Transverse colon (tissue), 4 donors: ENCODE measurements at regions not wholly inside any gene's neighbourhood (a gene's known extent, or its start where the extent isn't known, plus 50 kb on each side); places are given as distances from the start of the nearest gene placed in this dataset.

ENCODE experiments used
- DNase-seq: peaks from one replicate; pipeline ENCODE4 v3.0.0-alpha.2; 2019
- H3K27ac ChIP-seq, 4 donors: fragments of 200-600 bp; sonication (generic); 2 replicates each; pipeline ENCODE4 v1.5.1; 2016 to 2018; ENCODE audit warnings: inconsistent platforms in 4 of 4
- H3K27me3 ChIP-seq: fragments of 200-600 bp; sonication (generic); 2 replicates; pipeline ENCODE4 v1.5.1; 2017; ENCODE audit warnings: inconsistent platforms
- H3K36me3 ChIP-seq, 4 donors: fragments of 200-600 bp; sonication (generic); 2 replicates each; pipeline ENCODE4 v1.5.1; 2017 to 2019; ENCODE audit warnings: inconsistent platforms in 4 of 4
- H3K4me1 ChIP-seq, 4 donors: fragments of 200-600 bp; sonication (generic); 2 replicates each; pipeline ENCODE4 v1.5.1; 2017 to 2020; ENCODE audit warnings: inconsistent platforms in 4 of 4
- H3K4me3 ChIP-seq, 4 donors: fragments of 200-600 bp; sonication (generic); 1 replicate in 1 of 4; 2 replicates in 3 of 4; pipeline versions ENCODE4 v1.5.1 to v1.6.1; 2017 to 2019; ENCODE audit warnings: inconsistent platforms in 4 of 4
- H3K9me3 ChIP-seq, 2 donors: fragments of 200-600 bp; sonication (generic); 2 replicates each; pipeline ENCODE4 v1.5.1; 2017 to 2019; ENCODE audit warnings: inconsistent platforms in 2 of 2
- EP300 ChIP-seq: sonication (generic); formaldehyde crosslinking; IDR thresholded peaks from one replicate; pipeline ENCODE4 v1.6.1; 2017; ENCODE audit warnings: antibody characterized with exemption, low read depth
- POLR2A ChIP-seq: fragments of 450-650 bp; IDR thresholded peaks from one replicate; pipeline ENCODE4 v1.6.1; 2016; ENCODE audit warnings: antibody characterized with exemption, mild to moderate bottlenecking, moderate library complexity
- POLR2AphosphoS5 ChIP-seq, 3 donors: sonication (generic); formaldehyde crosslinking; IDR thresholded peaks; one replicate each; pipeline ENCODE4 v1.6.1; 2016; ENCODE audit warnings: antibody characterized with exemption in 3 of 3
- WGBS, 2 donors: methylation state at CpG; one replicate each; pipeline ENCODE4 v1.1.5; 2018; ENCODE audit warnings: low coverage in 1 of 2; 5-methylcytosine and 5-hydroxymethylcytosine counted together
- in situ Hi-C, 4 donors: fragments of 200-750 bp; cut with MboI; loops; one replicate each; pipeline versions ENCODE4 v1.15.0 to v1.15.1; 2017; ENCODE audit warnings: low sequenced_read_pairs in 3 of 4, low pct_ligation_motif_present in 1 of 4, low pct_unique_long_range_greater_than_20kb in 1 of 4
- intact Hi-C: fragments of 100-400 bp; cut with DNase I; formaldehyde crosslinking; loops from one replicate; pipeline ENCODE4 v1.15.1; 2023; ENCODE audit warnings: low total_unique reads
- TF ChIP-seq, protein P1 (sequence below), 5 experiments: fragments of 200-600 bp in 3 of 5; fragments of 450-650 bp in 2 of 5; sonication (generic) in 3 of 5; IDR thresholded peaks; 1 replicate in 2 of 5; 2 replicates in 3 of 5; pipeline ENCODE4 v1.5.1; 2016 to 2017; ENCODE audit warnings: antibody characterized with exemption in 5 of 5, inconsistent platforms in 3 of 5, mild to moderate bottlenecking in 2 of 5, moderate library complexity in 1 of 5

DNA sequence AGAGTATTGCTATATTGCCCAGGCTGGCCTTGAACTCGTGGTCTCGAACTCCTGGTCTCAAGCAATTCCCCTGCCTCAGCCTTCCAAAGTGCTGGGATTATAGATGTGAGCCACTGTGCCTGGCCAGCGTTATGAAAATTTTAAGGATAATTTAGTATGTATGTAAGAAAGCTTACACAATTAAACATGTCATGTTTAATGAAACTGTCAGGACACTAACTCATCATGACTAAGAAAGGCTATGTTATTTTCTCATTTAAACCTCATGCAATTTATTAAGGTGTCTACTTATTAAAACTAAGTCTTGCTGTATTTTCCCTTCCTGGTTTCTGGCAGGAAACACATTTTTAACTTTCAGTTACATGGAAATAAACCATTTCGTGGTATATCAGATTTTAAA is 106.8 kb upstream of the ATP10A start:
- no peak for DNase-seq
- H3K36me3 ChIP-seq: no peaks in the 10 kb centered on the region
- H3K4me1 ChIP-seq: no peaks in the 10 kb centered on the region
- H3K27ac ChIP-seq: peak overlapping the region in 2 of 4 donors; percentile 5 to 44
- H3K9me3 ChIP-seq: no peaks in the 10 kb centered on the region
- in situ Hi-C loops: no loop called here
- H3K27me3 ChIP-seq: no peaks in the 10 kb centered on the region
- TF ChIP-seq POLR2AphosphoS5 (IDR thresholded peaks at IDR 0.05) (peak in 1 of 3 donors; percentile 42), EP300 (no peak)
- 46 to 49% methylated on average over 4 of the region's 4 CpGs for WGBS, 2 donors
- H3K4me3 ChIP-seq: no peak overlapping the region
- intact Hi-C loops: no loop called here

DNA sequence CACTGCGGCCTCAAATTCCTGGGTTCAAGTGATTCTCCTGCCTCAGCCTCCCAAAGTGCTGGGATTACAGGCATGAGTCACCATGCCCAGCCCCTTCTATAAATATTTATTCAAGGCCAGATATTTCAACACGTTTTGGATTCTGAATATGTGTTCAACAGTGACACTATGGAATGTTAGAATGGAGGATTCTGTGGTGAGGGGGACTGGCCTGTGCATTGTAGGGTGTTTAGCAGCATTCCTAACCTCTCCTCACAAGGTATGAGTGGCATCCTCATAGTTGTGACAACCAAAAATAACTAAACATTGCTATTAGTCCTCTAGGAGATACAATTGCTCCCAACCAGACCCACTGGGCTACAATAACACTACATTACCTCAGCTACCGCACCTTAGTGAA is 104.0 kb upstream of the ATP10A start:
- Histone ChIP-seq H3K36me3 (no peaks in the 10 kb centered on the region), H3K4me1 (no peaks in the 10 kb centered on the region), H3K27ac (no peak overlapping the region), H3K27me3 (no peaks in the 10 kb centered on the region), H3K9me3 (no peaks in the 10 kb centered on the region), H3K4me3 (no peak overlapping the region)
- intact Hi-C loops: no loop called here
- TF ChIP-seq POLR2AphosphoS5 (IDR thresholded peaks at IDR 0.05): no peak
- TF ChIP-seq POLR2A: no peak
- TF ChIP-seq EP300: no peak
- TF ChIP-seq, protein P1, sequence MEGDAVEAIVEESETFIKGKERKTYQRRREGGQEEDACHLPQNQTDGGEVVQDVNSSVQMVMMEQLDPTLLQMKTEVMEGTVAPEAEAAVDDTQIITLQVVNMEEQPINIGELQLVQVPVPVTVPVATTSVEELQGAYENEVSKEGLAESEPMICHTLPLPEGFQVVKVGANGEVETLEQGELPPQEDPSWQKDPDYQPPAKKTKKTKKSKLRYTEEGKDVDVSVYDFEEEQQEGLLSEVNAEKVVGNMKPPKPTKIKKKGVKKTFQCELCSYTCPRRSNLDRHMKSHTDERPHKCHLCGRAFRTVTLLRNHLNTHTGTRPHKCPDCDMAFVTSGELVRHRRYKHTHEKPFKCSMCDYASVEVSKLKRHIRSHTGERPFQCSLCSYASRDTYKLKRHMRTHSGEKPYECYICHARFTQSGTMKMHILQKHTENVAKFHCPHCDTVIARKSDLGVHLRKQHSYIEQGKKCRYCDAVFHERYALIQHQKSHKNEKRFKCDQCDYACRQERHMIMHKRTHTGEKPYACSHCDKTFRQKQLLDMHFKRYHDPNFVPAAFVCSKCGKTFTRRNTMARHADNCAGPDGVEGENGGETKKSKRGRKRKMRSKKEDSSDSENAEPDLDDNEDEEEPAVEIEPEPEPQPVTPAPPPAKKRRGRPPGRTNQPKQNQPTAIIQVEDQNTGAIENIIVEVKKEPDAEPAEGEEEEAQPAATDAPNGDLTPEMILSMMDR (IDR thresholded peaks at IDR 0.05): no peak
- WGBS, 2 donors: 67 to 93% methylated on average over 2 to 3 of the region's 3 CpGs
- in situ Hi-C loops: no loop called here
- DNase-seq: no peak

DNA sequence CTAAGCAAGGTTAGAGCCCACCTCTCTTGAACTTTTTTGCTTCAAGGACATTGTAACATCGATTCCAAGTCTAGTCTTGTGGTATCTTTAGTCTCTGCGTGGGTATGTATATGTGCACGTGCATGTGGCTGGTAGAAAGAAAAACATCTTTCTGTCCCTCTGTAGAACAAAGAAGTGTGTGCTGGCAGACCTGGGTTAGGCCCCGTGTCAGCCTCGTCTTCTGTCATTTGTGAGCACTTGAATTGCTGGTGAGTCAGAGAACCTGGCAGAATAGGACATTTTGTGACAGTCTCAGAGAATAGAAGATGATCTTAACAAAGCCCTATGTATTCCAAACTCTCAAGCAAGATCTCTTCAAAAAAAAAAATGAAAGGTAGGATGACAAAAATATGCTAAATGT is 102.2 kb upstream of the ATP10A start:
- intact Hi-C loops (no loop called here), in situ Hi-C loops (no loop called here)
- Histone ChIP-seq H3K27me3 (no peaks in the 10 kb centered on the region), H3K27ac (no peak overlapping the region), H3K36me3 (no peaks in the 10 kb centered on the region), H3K9me3 (no peaks in the 10 kb centered on the region), H3K4me1 (no peaks in the 10 kb centered on the region), H3K4me3 (no peak overlapping the region)
- WGBS, 2 donors: 67 to 72% methylated on average over 4 to 5 of the region's 5 CpGs
- DNase-seq: no peak
- TF ChIP-seq POLR2A: no peak
- TF ChIP-seq, protein P1 (IDR thresholded peaks at IDR 0.05): no peak
- TF ChIP-seq EP300: no peak
- TF ChIP-seq POLR2AphosphoS5 (IDR thresholded peaks at IDR 0.05): no peak

DNA sequence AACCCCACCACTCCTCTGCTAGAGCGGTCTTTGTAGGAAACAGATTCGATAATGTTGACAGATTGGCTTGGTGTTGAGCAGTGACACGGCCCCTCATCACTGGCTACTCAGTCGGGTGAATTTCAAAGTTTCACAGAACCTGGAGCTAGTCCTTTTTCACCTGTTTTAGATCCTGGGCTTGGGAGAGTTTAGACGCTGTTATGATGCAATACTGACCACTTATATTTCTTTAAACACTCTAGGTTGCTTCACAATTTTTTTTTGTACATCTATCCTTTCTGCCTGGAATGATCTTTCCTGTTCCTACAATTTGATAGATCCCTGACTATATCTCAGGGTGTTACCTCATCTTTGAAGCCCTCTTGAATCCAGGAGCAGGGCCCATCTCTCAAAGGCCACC is 97.1 kb upstream of the ATP10A start:
- in situ Hi-C loops: no loop called here
- H3K4me1 ChIP-seq: no peaks in the 10 kb centered on the region
- 73 to 80% methylated on average over 1 to 5 of the region's 5 CpGs for WGBS, 2 donors
- no peak for DNase-seq
- TF ChIP-seq POLR2AphosphoS5 (IDR thresholded peaks at IDR 0.05): no peak
- no peak for TF ChIP-seq EP300
- TF ChIP-seq, protein P1 (IDR thresholded peaks at IDR 0.05): no peak
- TF ChIP-seq POLR2A: no peak
- H3K27ac ChIP-seq: no peak overlapping the region
- no peaks in the 10 kb centered on the region for H3K9me3 ChIP-seq
- intact Hi-C loops: no loop called here
- H3K36me3 ChIP-seq: no peaks in the 10 kb centered on the region
- H3K27me3 ChIP-seq: no peaks in the 10 kb centered on the region
- no peak overlapping the region for H3K4me3 ChIP-seq

DNA sequence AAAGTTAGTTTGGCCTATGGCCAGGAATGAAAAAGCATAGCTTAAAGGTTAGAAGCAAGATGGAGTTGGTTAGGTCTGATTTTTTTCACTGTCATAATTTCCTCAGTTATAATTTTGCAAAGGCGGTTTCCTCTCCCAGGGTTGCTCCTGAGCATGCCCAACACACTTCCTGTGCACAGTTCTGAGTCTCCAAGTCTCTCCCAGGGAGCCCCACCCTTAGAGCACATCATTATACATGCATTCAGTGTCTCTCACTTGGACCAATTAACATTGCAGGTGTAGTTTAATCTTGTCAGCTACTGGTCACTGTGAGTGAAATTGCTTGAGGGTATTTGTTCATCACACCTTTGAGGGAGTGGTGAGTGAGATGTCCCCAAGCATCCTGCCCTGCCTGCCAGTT is 96.0 kb upstream of the ATP10A start:
- in situ Hi-C loops: no loop called here
- no peak for TF ChIP-seq EP300
- 57 to 66% methylated on average over 1 of the region's 1 CpG for WGBS, 2 donors

More for the DNA sequence above, 96.0 kb upstream of the ATP10A start:
- H3K36me3 ChIP-seq: no peaks in the 10 kb centered on the region
- H3K27ac ChIP-seq: no peak overlapping the region
- H3K27me3 ChIP-seq: no peaks in the 10 kb centered on the region
- no peaks in the 10 kb centered on the region for H3K4me1 ChIP-seq
- DNase-seq: no peak
- H3K4me3 ChIP-seq: no peak overlapping the region
- no peaks in the 10 kb centered on the region for H3K9me3 ChIP-seq
- intact Hi-C loops: no loop called here
